ENCODE measurements at regions not wholly inside any gene's neighbourhood (a gene's known extent, or its start where the extent isn't known, plus 50 kb on each side); places are given as distances from the start of the nearest gene placed in this dataset.

GRCh38 chr3:185995352-185995751 lies 57.5 kb upstream of the TRA2B start:
- in situ Hi-C loops (cut with HindIII; ENCODE audit: low sequenced_read_pairs): loop anchor here (25.0 kb wide), 2 partner anchors 242 to 542 kb away; partner anchors contain the start of gene CRYGS

- in situ Hi-C loops (cut with HindIII; ENCODE audit: low sequenced_read_pairs): loop anchor here (25.0 kb wide), 2 partner anchors 244 to 544 kb away; partner anchors contain the start of gene CRYGS
Measured at GRCh38 chr3:185992831-185993374, 55.1 kb upstream of the TRA2B start.

GRCh38 chr3:185990995-185991394 lies 53.2 kb upstream of the TRA2B start:
- in situ Hi-C loops (cut with HindIII; ENCODE audit: low sequenced_read_pairs): loop anchor here (25.0 kb wide), 2 partner anchors 246 to 546 kb away; partner anchors contain the start of gene CRYGS

GRCh38 chr3:185989511-185989910 lies 51.7 kb upstream of the TRA2B start:
- in situ Hi-C loops (cut with HindIII; ENCODE audit: low sequenced_read_pairs): loop anchor here (25.0 kb wide), 2 partner anchors 248 to 548 kb away; partner anchors contain the start of gene CRYGS

GRCh38 chr3:185988816-185989175 lies 51.0 kb upstream of the TRA2B start:
- in situ Hi-C loops (cut with HindIII; ENCODE audit: low sequenced_read_pairs): loop anchor here (25.0 kb wide), 2 partner anchors 249 to 549 kb away; partner anchors contain the start of gene CRYGS

- in situ Hi-C loops (cut with HindIII; ENCODE audit: low sequenced_read_pairs): loop anchor here (25.0 kb wide), 2 partner anchors 249 to 549 kb away; partner anchors contain the start of gene CRYGS
Measured at GRCh38 chr3:185988080-185988815, 50.4 kb upstream of the TRA2B start.
